ENCODE measurements at regions not wholly inside any gene's neighbourhood (a gene's known extent, or its start where the extent isn't known, plus 50 kb on each side); places are given as distances from the start of the nearest gene placed in this dataset.

- Histone ChIP-seq H2BK15ac (ENCODE audit: low read length) (no peak overlapping the region), H3K9me3 (ENCODE audit: insufficient read depth in 2 of 2, low read depth in 1 of 2, low read length in 1 of 2) (no peaks in the 10 kb centered on the region), H3K36me3 (ENCODE audit: control insufficient read depth in 2 of 4, insufficient read depth in 4 of 4, low read length in 3 of 4) (no peaks in the 10 kb centered on the region), H2AFZ (ENCODE audit: low read length) (no peak overlapping the region), H3K23me2 (ENCODE audit: low read depth, low read length) (no peaks in the 10 kb centered on the region), H2BK20ac (ENCODE audit: low read length) (no peak overlapping the region), H3K9ac (replicated peaks in 1 of 4; ENCODE audit: extremely low read depth in 1 of 4, low read depth in 3 of 4, low read length in 3 of 4) (no peak overlapping the region), H4K20me1 (replicated peaks in 1 of 2; ENCODE audit: control insufficient read depth in 1 of 2, insufficient read depth in 2 of 2, low read length in 2 of 2) (no peaks in the 10 kb centered on the region), H2AK5ac (ENCODE audit: low read depth, low read length) (no peak overlapping the region), H4K8ac (ENCODE audit: extremely low read depth, insufficient read depth, low read length) (no peak overlapping the region), H2BK12ac (ENCODE audit: low read depth, low read length) (no peak overlapping the region), H3K4ac (replicated peaks; ENCODE audit: insufficient read length, low read depth, low read length) (no peak overlapping the region), H3K27ac (ENCODE audit: low read depth, low read length) (no peak overlapping the region), H3K27me3 (replicated peaks in 1 of 4; ENCODE audit: control insufficient read depth in 3 of 4, extremely low read depth in 1 of 4, insufficient read depth in 3 of 4, low read length in 3 of 4) (no peaks in the 10 kb centered on the region), H3K4me3 (ENCODE audit: extremely low read depth in 1 of 4, insufficient read depth in 2 of 4, low read depth in 3 of 4, low read length in 4 of 4) (no peak overlapping the region), H2BK5ac (ENCODE audit: low read depth, low read length) (no peak overlapping the region), H3K56ac (replicated peaks; ENCODE audit: insufficient read length, low read depth, low read length) (no peak overlapping the region), H4K5ac (ENCODE audit: insufficient read length, low read depth, low read length) (no peak overlapping the region), H3K4me1 (replicated peaks in 1 of 4; ENCODE audit: control insufficient read depth in 3 of 4, insufficient read depth in 4 of 4, low read length in 3 of 4) (no peaks in the 10 kb centered on the region; a peak in 1 of 7 replicates), H3K23ac (ENCODE audit: insufficient read length) (no peak overlapping the region), H3K14ac (ENCODE audit: insufficient read length) (no peak overlapping the region), H3K79me1 (ENCODE audit: low read depth, low read length) (no peaks in the 10 kb centered on the region), H3K18ac (ENCODE audit: extremely low read depth, low read length) (no peak overlapping the region), H2BK120ac (replicated peaks; ENCODE audit: low read depth, low read length) (no peak overlapping the region), H3K4me2 (ENCODE audit: insufficient read depth in 1 of 2, low read depth in 2 of 2, low read length in 2 of 2) (no peak overlapping the region), H3K79me2 (ENCODE audit: control insufficient read depth in 1 of 2, insufficient read depth in 2 of 2, low read length in 2 of 2) (no peaks in the 10 kb centered on the region), H4K91ac (replicated peaks; ENCODE audit: insufficient read length, low read length) (no peak overlapping the region)
- no peak for DNase-seq (ENCODE audit: low read depth in 1 of 2, low spot score in 2 of 2)
- 86% methylated on average over 4 of the region's 4 CpGs; no CpG with 5 or more reads in 1 of the 2 experiments for WGBS, 2 experiments (ENCODE audit: extremely low coverage in 1 of 2, insufficient coverage in 1 of 2, insufficient read length in 1 of 2, insufficient replicate concordance in 2 of 2, low coverage in 1 of 2, low lambda C conversion rate in 2 of 2, missing lambda C conversion rate in 1 of 2)
- FAIRE-seq, result no peak
- TF ChIP-seq RFX5 (IDR thresholded peaks at IDR 0.05; ENCODE audit: borderline replicate concordance, low read depth, low read length) (no peak), TCF12 (IDR thresholded peaks at IDR 0.05; ENCODE audit: low read depth, low read length) (no peak), BRCA1 (IDR thresholded peaks at IDR 0.05; ENCODE audit: low read depth, low read length) (no peak), TAF1 (IDR thresholded peaks at IDR 0.05; ENCODE audit: low read depth, low read length) (no peak), PHF8 (conservative IDR thresholded peaks at IDR 0.05; ENCODE audit: low read depth, low read length) (no peak), EP300 (IDR thresholded peaks at IDR 0.05; ENCODE audit: borderline replicate concordance in 1 of 2, low read depth in 2 of 2, low read length in 2 of 2) (no peak), MAX (IDR thresholded peaks at IDR 0.05) (no peak), KDM4A (IDR thresholded peaks at IDR 0.05; ENCODE audit: low read depth, low read length, severe bottlenecking) (no peak)
- POLR2A ChIA-PET (ENCODE audit: partially characterized antibody), result no interaction called here
- CTCF ChIA-PET (ENCODE audit: partially characterized antibody), result interaction anchor here (1.1 to 2.4 kb wide), 2 partner anchors 41 to 125 kb away, joined by 3 to 9 read pairs; no protein-coding TSS in a partner anchor
Measured at GRCh38 chr20:2047456-2048092, 53.7 kb upstream of the PDYN start.

Measured in H1 (cell line).